GM13977 (cell line): ENCODE measurements at regions not wholly inside any gene's neighbourhood (a gene's known extent, or its start where the extent isn't known, plus 50 kb on each side); places are given as distances from the start of the nearest gene placed in this dataset.

Experiments
- DNase-seq: peaks from one replicate; pipeline ENCODE4 v3.0.0; 2012; ENCODE audit warnings: low spot score
- in situ Hi-C: fragments of 300-500 bp; cut with MboI; formaldehyde crosslinking; loops from one replicate; pipeline ENCODE4 v1.12.0; 2022; ENCODE audit warnings: low sequenced_read_pairs, low pct_unique_long_range_greater_than_20kb, mixed read lengths, inconsistent platforms; ENCODE audit not compliant: unreplicated experiment
- TF ChIP-seq, protein P1 (sequence below): IDR thresholded peaks from 2 replicates; pipeline ENCODE4 v1.5.1; 2012; ENCODE audit warnings: mild to moderate bottlenecking, control low read depth; ENCODE audit not compliant: insufficient read depth; ENCODE audit errors: extremely low read depth, missing control alignments

DNA sequence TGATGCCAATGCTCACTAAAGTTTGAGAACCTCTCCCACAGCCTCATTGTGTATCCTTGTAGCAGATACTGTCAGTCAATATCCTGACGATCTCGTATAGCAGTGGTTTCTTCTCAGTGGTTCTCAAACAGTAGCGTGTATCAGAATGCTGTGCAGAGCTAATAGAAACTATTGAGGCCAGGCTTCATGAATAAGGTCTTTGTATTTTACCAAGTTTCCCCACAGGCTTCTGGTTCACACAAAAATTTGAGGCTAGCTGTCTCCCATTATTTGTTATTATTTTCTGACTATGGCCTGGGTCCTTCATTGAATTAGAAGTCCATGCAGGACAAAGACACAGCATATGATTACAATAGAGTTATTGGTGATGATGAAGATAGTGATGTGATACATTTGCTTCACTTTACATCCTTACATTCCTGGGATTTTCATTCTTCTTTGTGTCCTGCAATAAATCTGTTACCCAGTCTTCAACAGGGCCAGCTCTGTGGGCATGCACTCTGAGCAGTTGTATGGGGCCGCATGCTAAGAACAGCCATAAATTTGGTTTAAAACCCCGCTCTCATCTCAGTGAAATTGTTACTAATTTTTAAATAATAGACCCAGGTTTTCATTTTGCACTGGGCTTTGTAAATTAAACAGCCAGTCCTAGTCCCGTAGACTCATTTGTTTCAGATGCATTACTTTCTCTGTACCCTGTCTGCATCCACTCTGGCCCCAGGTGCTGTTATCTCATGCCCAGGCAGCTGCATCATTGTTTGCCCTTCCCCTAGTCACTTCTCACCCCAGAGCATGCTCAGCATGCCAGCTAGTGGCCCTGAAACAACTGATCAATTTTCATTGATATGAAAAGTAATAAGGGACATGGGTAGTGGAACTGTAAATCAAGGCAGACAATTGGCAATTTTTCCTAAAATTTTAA, 199.9 kb upstream of the PIK3R1 start:
- no peak for DNase-seq
- in situ Hi-C loops, result no loop called here
- TF ChIP-seq, protein P1, sequence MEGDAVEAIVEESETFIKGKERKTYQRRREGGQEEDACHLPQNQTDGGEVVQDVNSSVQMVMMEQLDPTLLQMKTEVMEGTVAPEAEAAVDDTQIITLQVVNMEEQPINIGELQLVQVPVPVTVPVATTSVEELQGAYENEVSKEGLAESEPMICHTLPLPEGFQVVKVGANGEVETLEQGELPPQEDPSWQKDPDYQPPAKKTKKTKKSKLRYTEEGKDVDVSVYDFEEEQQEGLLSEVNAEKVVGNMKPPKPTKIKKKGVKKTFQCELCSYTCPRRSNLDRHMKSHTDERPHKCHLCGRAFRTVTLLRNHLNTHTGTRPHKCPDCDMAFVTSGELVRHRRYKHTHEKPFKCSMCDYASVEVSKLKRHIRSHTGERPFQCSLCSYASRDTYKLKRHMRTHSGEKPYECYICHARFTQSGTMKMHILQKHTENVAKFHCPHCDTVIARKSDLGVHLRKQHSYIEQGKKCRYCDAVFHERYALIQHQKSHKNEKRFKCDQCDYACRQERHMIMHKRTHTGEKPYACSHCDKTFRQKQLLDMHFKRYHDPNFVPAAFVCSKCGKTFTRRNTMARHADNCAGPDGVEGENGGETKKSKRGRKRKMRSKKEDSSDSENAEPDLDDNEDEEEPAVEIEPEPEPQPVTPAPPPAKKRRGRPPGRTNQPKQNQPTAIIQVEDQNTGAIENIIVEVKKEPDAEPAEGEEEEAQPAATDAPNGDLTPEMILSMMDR, result no peak

DNA sequence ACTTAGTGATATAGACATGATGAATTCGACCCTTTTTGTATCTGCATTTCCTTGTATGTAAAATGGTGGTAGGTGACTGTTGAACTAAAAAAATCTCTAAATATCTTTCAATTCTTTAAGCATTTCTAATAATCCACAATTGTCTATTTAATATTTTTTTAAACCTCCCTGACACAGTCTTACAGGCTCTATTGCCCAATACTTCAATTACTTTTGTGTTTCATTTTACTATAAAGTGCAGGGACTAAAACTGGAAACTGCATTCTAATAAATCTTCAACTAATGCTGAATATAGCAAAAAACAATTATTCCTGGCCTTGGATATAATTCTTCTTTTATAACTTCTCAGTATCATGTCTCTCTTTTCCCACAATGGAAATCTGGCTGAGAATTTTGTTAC, 202.7 kb upstream of the PIK3R1 start:
- TF ChIP-seq, protein P1, result no peak
- in situ Hi-C loops, result no loop called here
- DNase-seq, result no peak

DNA sequence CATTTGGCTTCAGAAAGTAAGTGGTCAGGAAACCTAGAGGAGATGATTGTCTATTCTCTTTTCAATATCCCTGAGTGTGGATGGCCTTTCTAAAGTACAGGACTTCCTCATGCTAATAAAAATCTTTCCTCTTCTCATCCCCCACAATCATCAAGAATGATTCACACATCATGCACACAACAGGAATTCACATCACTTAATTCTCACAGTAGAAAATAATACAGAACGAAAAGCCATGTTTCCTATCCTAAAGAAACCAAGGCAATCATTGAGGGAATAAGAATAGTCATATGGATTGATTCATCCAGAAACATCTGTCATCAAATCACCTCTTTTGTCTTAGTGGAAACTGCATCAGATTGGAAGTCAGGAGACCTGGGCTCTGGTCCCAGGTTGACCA, 203.1 kb upstream of the PIK3R1 start:
- DNase-seq, result no peak
- in situ Hi-C loops, result no loop called here
- TF ChIP-seq, protein P1, result no peak

DNA sequence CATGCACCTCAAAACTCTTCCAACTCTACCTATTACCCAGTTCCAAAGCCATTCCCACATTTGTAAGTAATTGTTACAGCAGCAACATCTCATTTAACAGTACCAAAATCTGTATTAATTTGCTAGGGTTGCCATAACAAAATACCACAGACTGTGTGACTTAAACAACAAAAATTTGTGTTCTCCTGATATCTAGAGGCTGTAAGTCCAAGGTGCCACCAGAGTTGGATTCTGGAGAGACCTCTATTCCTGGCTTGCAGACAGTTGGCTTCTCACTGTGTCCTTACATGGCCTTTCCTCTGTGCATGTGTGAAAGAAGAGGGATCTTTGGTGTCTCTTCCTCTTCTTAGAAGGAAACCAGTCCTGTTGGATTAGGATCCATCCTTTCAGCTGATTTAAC, 203.8 kb upstream of the PIK3R1 start:
- TF ChIP-seq, protein P1, result no peak
- in situ Hi-C loops, result no loop called here
- no peak for DNase-seq

DNA sequence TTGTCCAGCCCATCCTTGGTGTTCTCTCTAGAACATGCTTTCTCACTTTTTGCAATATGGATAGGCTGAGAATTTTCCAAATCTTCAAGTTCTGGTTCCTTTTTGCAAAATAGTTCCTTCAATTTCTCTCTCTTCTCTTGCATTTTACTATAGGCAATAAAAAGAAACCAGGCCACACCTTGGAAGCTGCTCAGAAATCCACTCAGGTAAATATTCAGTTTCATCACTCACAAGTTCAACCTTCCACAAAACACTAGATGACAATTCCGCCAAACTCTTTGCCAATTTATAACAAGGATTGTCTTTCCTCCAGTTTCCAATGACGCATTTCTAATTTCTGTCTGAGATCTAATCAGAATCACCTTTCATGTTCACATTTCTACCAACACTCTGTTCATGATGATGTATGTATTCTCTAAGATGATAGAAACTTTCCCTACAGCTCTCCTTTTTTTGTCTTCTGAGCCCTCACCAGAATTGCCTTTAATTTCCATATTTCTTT, 204.2 kb upstream of the PIK3R1 start:
- in situ Hi-C loops, result no loop called here
- TF ChIP-seq, protein P1, result no peak
- no peak for DNase-seq

DNA sequence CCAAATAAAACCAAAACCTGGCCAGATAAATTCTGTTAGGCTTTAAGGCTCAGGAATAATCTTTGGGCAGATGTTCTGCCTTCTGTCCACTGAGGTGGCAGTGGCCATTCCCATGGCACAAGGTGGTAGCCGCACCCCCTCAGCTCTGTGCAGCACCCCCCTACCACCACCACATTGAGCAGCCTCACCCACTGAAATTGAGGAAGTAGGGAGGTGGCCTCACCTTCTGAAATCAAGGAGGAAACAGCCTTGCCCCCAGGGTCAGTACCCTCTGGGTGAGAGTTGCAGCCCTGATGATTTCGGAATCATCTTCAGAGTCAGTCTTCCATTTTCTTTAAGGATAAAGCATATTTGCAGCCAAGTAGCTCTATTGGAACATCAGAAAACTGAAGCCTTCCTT, 204.8 kb upstream of the PIK3R1 start:
- no peak for DNase-seq
- in situ Hi-C loops, result no loop called here
- TF ChIP-seq, protein P1, result no peak
